ENCODE measurements at regions not wholly inside any gene's neighbourhood (a gene's known extent, or its start where the extent isn't known, plus 50 kb on each side); places are given as distances from the start of the nearest gene placed in this dataset.

DNA sequence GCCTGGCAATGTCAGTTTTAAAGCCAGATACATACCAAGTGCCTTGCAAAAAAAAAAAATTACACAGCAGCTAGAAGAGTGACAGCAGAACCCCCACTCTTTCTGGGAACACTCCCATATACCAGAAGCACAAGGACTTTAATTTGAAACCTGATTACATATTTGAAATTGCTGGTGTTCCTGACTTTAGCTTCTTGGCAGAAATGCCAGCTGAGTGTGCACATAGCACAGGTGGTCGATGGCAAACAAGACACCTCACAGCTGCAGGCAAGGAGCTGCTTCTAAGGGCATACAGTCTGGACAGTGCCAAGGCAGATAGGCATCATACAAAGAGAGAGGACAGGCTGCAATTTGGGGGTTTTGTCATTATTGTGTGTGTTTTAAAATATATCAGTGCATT, 150.7 kb upstream of the SGK1 start:
- DNase-seq = no peak

DNA sequence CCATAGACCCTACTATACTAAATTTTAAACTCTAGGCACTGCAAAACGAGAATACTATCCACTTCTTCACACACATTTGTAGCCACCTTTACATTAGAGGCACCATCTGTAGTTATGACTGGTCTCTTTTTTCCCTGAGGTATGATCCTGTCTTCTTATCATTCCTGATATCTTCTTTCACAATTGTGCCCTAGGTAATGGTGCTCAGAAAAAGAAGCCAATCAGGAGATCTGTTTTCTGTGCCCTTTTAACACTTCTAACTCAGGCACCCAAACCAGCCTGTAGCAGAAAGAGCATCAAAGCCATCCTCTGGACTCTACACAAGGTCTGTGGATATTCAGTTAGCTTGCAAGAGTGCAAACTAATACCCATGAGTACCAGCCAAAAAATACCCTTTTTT, 149.7 kb upstream of the SGK1 start:
- no peak for DNase-seq

DNA sequence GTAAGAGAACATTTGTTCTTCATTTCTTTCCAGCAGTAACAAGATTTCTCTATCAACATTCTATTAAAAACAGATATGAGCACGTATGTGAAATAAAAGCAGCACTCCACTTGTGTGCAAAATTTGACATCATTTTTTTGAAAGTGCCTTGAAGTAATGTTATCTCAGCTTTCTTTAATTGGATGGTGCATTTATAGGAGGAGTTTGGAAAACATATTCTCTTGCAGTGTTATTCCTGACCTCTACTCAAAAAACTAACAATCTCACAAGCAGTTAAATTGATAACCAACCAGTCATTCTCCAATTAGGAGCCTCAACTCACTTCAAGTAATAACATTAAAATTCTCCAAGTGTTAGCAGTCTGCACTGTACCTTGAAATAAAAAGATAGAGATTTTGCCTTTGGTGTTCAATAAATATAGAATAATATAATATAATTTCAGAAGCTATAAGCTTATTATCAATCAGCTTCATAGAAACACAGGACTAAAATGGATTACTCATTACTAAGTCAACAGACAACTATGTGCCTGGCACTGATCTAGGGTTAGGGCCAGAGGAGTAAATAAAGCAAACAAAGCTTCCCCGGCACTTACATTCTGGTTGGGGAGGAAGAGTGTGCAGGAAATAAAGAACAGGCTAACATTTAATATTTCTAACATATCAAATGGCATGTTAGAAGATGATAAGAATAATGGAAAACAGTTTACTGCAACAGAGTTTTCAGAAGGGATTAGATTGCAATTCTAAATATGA, 149.0 kb upstream of the SGK1 start:
- DNase-seq = no peak

DNA sequence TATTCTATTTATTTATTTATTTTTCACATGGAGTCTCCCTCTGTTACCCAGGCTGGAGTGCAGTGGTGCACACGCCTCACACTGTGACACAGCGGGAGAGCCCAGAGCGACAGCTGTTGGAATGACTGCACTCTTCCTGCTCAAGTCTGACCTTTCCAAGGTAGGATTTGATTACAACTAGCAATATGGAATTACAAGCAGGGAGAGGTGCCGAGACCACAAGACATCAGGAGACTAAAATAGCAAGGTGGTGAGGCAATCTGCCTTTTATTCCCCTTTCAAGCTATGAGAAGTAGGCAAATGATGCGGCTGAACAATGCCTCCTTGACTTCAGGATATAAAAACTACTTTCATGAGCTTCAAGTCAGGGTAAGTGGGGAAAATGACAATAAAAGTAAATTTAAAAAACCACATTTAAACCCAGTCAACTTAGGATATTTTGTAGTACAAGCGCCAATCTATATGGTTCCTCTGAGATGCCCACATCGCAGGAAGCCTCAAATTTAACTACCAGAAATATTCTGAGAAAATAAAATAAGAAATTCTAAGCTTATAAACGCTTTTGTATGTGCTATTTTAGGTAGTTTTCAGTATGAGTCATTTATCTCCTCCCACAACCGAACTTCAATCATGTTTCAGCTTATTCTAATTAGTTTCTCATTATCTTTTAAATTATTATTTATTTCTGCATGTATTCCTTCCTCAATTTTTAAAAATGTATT, 146.9 kb upstream of the SGK1 start:
- peak in 1 of 56 donors; percentile 7 for DNase-seq

DNA sequence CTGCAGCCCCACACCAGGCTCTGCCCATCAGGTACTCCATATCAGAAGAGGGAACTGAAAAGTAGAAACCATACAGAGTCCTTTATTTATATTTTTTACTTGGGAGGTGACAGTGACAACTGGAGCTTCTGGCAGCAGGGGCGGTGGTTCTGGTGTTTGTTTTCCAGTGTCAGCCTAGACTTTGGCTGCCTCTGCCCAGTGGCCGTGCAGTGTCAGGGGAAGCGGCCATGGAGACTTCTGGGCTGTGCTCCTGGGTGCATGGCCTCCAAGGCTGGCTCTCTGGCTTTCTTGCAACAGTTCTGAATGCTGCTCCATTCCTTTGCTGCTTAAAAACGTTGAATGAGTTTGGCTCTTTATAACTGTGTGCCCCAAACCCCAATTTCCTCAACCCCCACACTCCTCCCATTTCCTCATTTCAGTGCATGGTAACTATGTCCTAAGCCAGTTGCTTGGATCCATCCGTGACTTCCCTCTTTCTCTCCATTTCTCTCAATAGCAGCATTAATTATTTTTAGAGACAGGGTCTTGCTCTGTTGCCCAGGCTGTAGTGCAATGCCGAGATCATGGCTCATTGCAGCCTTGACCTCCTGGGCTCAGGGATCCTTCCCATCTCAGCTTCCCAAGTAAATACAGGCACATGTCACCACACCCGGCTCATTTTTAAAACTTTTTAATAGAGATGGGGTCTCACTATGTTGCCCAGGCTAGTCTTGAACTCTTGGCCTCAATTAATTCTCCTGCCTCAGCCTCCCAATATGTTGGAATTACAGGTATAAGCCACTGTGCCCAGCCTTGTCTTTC, 141.1 kb upstream of the SGK1 start:
- DNase-seq = no peak

DNA sequence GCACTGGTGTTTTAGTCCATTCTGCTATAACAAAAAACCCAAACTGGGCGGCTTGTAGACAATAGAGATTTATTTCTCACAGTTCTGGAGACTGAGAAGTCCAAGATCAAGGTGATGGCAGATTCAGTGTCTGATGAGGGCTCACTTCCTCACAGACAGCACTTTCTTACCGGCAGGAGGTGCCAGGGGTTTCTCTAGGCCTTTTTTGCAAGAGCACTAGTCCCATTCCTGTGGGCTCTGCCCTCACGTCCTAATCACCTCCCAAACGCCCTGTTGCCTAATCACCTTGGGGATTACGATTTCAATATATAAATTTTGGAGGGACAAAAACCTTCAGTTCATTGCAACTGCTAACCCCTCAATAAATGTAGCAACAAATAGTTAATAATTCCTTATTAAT, 140.0 kb upstream of the SGK1 start:
- DNase-seq = no peak

DNA sequence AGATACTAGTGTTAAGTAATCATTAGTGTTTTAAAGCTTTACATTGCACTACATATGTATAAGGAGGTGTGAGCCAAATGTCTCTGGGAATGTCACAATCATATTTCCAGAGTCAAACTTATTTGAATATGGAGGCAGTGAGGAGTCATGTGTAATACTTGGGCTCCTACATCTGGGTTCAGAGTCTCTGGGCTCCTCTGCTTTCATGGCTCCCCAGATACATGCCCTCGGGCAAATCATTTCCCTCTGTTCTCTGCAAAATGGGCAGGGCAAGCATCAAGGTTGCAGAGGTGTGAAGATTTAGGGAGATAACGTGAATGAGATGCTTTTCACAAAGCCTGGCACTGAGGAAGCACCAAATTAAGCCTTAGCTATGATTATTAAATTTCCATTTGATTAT, 138.3 kb upstream of the SGK1 start:
- DNase-seq = no peak

DNA sequence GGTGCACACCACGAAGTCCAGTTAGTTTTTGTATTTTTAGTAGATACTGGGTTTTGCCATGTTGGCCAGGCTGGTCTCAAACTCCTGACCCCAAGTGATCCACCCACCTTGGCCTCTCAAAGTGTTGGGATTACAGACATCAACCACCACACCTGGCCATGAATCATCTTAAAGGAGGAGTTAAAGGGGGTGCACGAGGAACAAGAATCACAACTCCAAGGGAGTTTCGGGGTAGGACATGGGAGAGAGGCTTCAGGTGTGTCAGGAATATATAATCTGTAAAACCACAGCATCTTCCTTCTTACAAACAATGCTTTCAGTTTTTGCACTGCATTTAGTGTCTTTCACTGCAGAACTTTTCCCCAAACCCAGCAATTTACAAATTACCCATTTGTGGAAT, 137.4 kb upstream of the SGK1 start:
- DNase-seq = no peak

DNA sequence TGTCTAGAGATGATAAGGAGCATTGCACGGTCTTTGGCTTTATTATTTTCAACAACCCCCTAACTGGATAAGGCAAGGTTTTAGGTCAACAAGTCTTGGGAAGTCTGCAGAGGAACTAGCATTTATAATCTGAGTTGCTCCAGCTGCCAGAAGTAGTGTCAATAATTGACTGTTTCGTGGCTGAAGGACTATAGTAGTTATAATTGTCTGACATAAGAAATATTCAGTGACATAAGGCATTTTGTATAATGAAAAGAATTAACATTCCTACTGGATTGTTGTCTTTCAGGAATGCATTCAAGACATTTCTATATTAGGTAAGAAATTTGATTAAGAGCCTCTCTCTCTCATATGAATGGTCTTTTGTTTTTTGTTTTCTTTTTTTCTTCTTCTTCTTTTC, 136.9 kb upstream of the SGK1 start:
- DNase-seq = no peak

DNA sequence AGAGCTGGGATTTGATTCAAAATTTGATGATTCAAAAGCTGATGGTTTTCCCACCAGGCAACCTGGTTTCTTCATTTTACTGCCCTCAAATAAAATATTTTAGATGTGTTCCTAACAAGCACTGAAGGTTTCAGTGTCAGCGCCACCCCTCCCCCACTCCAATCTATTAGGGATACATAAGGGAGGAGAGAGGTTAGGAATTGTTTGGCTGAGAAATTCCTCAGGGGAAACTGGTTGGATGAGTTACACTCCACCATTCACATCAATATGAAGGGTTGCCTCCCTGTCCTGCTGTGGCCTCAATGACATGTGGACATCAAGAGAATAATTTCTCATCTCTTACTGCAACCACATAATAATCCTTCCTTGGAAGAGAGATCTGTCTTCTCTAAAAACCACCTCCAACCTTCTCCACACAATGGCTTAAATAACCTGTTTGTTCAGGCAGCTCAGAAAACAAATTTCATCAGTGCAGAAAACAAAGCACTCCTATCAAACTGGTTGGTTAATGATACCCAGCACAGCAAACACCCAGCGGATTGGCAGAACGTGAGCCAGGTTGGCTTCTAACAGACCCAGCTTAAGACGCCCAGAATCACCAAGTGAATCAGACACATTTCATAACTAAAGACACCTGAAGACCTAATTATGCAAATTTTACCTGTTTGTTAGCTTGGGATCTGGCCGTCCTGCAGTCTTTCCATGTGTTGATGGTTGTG, 136.0 kb upstream of the SGK1 start:
- no peak for DNase-seq

DNA sequence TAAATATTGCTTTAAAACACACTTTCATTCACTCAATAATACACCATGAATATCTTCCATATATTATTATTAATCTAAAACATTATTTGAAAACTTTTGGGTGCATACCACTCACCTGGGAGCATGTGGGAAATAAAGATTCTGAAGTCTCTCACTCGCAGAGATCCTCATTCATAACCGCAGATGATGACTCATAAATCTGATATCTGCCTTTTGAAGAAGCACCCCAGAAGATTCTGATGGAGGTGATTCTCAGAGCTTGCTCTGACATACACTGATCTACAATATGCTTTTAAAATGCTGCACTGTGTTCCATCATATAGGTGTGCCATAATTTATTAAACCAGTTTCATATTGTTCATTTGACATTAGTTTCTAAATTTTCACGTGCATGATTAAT, 135.0 kb upstream of the SGK1 start:
- no peak for DNase-seq

DNA sequence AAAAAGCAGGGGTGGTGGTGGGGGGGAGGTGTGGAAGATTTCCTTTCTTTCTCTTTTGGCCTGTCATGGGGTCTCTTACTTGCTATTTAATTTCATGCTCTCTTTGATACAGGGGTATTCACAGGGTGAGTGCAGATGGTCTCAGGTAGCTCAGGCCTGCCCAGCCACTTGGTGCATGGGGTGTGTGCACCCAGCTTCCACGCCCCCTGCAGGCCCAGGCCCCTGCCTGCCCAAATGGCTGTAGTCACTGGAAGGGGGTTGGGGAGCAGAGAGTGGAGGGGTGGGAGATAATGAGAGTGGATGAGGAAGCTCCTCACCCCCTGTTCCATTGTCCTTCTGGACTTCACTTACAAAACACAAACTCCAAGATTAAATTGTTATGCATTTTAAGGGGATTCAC, 133.6 kb upstream of the SGK1 start:
- DNase-seq = no peak

DNA sequence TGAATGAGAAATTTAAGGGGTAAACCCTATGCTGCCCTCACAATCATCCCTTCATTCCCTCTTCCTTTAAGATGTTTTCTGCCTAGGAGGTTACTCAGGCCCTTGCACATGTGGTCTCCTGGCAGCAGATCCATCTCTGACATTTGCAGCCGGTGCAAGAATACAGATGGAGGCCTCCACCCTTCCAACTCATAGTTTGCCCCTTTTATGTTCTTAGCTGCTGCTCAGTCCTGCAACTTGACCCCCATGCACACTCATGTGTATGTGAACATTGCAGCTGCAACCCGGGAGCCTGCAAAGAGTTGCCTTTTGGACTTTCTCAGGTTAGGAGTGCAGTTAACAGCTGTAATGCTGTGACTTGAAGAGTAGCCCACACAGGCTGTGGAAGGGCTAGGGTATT, 131.9 kb upstream of the SGK1 start:
- DNase-seq = no peak

DNA sequence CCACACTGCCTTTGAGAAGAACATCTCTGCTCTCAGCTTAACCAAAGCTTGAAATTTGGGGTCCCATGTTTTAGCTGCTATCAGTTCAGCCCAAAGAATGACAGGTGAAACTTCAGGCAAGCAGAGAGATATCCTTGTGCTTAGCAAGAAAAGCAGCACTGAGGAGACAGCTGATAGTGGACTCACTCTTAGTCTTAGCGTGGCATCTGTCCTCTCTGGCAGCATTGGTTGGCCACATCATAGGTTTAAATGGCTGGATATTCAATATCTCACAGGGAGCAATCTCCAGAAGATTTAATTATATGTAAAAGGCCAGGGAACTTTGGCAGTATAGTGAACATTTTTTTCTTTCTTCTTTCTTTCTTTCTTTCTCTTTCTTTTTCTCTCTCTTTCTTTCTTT, 131.1 kb upstream of the SGK1 start:
- DNase-seq = no peak

DNA sequence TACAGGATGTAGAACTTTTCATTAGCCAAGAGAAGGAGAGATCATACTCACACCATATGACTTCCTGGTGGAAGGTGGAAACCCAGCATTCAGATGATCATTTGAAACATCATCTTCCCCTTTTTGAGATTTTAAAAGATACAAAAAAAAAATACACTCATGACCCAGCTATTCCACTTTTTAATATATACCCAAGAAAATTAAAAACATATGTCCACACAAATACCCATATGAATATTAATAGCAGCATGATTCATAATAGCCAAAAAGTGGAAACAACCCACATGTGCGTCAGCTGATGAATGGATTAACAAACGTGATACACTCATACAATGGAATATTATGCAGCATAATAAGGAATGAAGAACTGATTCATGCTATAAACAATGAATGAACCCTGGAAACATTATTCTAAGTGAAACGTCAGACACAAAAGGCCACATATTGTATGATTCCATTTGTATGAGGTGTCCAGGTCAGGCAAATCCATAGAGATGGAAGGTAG, 130.0 kb upstream of the SGK1 start:
- DNase-seq = no peak

DNA sequence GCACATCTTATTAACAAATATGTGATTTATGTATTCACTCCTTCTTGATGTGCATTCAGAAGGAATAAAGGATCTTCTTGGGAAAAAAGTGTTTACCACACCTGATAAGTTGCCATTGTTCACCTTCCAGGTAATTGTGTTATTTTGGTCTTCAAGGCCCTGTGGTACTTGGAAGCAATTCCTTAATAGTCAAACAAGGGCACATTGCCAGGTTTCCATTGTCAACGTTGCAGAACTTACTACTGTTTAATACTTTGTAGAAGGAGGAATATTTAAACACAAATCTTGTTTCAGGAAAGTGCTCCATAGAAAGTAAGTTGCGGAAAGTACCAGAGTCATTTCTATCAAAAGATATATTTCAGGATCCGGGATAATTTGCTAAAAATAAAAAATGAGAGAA, 129.5 kb upstream of the SGK1 start:
- DNase-seq = no peak

DNA sequence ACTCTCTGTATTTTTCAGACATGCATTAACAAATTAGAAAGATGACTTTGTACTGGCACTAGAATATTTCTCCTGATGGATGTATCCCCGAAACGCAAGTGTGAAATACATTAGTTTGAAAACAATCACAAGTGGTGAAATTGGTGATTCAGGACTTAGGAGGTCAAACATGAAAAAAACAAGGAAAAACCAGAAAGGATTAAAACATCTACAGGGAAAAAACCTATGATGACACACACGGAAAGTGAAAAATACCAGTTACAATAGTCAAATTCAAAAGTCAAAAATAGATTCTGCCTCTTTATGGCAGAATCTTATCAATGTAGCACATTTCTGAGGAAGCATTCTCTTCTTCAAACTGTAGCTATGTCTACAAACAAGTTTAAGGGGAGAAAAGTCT, 129.0 kb upstream of the SGK1 start:
- no peak for DNase-seq

DNA sequence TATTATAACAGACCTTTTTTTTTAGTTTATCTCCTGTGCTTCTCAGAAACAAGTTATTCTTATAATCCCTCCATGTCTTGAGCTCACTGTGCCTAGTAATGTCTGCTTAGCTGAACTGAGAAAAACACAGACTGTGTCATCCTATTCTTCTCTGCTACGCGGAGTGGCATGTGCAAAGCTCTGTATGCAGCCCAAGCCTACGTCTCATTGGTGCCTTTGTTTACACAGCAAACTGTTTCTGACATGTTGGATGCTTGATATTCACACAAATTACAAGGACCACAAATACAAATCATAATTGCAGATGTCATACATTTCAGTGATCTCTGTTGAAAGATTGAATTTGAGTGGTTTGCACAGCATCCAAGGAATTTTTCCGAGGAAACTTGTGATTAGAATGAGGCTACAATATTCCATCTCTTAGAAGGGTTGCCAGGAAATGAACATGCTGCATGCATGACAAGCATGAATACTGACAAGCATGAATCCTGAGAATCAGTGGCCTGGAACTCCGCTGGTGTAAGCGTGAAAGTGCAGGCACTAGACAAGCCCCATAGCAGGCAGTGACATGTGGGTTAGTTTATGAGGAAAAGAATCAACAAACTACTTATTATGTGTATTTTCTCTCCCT, 128.4 kb upstream of the SGK1 start:
- peak in 24 of 56 donors; percentile 10 to 68 (median 46) for DNase-seq

DNA sequence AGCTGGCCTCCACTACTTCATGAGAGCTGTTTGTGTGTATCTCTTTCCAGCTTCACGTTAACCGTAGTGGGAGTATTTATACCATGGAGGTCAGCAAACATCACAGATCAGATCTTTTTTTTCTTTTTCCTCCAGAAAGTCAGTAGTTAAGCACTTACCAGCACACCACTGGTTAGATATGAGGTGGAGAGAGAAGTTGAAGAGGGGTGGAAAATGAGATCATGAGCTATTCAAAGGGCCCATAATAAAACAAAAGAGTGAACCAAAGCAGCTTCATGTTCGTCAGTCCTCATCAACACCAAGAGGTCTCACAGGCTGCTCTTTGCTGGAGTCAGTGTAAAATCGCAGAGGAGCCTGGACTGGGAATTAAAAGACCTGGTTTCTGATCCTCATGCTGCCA, 125.1 kb upstream of the SGK1 start:
- DNase-seq = no peak

DNA sequence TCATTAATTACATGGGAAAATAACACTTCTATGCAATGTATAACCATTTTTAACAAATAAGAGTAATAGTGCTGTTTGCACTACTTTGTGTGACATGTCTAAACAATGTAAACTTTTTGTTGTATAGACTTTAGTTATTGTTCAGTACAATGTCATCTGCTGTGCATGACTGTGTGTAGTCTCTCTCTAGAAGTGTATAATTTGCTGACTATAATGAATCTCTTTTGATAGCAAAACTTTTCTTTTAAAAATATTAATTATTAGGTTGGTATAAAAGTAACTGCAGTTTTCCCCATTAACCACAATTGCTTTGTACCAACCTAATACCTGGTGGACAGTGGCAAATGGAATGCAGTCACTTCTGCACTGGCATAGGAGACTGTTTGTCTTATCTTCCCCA, 124.2 kb upstream of the SGK1 start:
- DNase-seq = no peak

DNA sequence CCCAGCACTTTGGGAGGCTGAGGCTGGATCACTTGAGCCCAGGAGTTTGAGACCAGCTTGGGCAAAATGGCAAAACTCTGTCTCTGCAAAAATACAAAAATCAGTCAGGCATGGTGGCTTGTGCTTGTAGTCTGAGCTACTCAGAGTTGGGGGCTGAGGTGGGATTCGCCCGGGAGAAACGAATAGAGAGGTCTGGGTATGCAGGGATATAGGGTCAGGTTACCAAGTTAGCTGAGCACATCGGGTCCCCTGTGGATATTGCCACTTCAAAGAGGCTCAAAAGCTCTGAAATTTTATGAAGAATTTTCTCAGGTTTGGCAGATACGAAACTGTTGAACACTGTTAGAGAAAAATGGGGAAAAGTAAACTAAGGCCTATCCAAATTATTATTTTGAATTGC, 120.9 kb upstream of the SGK1 start:
- DNase-seq = no peak
